ENCODE measurements at regions not wholly inside any gene's neighbourhood (a gene's known extent, or its start where the extent isn't known, plus 50 kb on each side); places are given as distances from the start of the nearest gene placed in this dataset.

- ChIA-PET POLR2A (no interaction called here), CTCF (no interaction called here)
- Histone ChIP-seq H2AFZ (ENCODE audit: low read depth, low read length) (no peak overlapping the region), H3K9me3 (replicated peaks; ENCODE audit: control insufficient read depth, insufficient read depth, low read length) (no peaks in the 10 kb centered on the region), H3K4me2 (ENCODE audit: insufficient read depth, low read length) (no peak overlapping the region), H3K9ac (replicated peaks; ENCODE audit: extremely low read depth, insufficient read depth, low read length) (no peak overlapping the region), H3K4me3 (replicated peaks in 1 of 3; ENCODE audit: insufficient read depth in 1 of 3, low read depth in 1 of 3, low read length in 3 of 3) (no peak overlapping the region), H3K27ac (ENCODE audit: insufficient read depth, low read depth, low read length) (no peak overlapping the region), H3K27me3 (ENCODE audit: control insufficient read depth in 2 of 2, insufficient read depth in 2 of 2, low read length in 2 of 2) (no peaks in the 10 kb centered on the region), H4K20me1 (replicated peaks; ENCODE audit: control insufficient read depth, extremely low read depth, insufficient read depth, low read length) (no peaks in the 10 kb centered on the region), H3K79me2 (ENCODE audit: control insufficient read depth, insufficient read depth, low read length) (no peaks in the 10 kb centered on the region), H3K36me3 (ENCODE audit: control insufficient read depth in 2 of 2, extremely low read depth in 1 of 2, insufficient read depth in 2 of 2, low read length in 2 of 2) (no peaks in the 10 kb centered on the region), H3K9me1 (replicated peaks; ENCODE audit: control insufficient read depth, extremely low read depth, insufficient read depth, low read length) (no peaks in the 10 kb centered on the region), H3K4me1 (ENCODE audit: control insufficient read depth, extremely low read depth, insufficient read depth, low read length) (no peaks in the 10 kb centered on the region)
- no peak for FAIRE-seq
- intact Hi-C loops (cut with micrococcal nuclease), result no loop called here
- no TSS peak for BruUV-seq (replicated peaks)
- dilution Hi-C loops (cut with MboI; ENCODE audit: extremely low pct_ligation_motif_present, low sequenced_read_pairs), result no loop called here
- DNase-seq (ENCODE audit: low read depth, low spot score), result no peak
- TF ChIP-seq MAX (IDR thresholded peaks at IDR 0.05; ENCODE audit: insufficient read depth, insufficient read length) (no peak), MYC (IDR thresholded peaks at IDR 0.05; ENCODE audit: low read depth, low read length) (no peak), GATA2 (IDR thresholded peaks at IDR 0.05; ENCODE audit: insufficient read depth, insufficient read length, low read depth, low read length) (no peak), CTCF (IDR thresholded peaks at IDR 0.05; ENCODE audit: extremely low read depth in 1 of 2, insufficient read depth in 1 of 2, low read depth in 1 of 2, low read length in 2 of 2) (no peak), FOS (IDR thresholded peaks at IDR 0.05; ENCODE audit: borderline replicate concordance, insufficient read depth, low read length) (no peak), EZH2 (IDR thresholded peaks at IDR 0.05; ENCODE audit: borderline replicate concordance, low read depth, low read length, severe bottlenecking) (no peak), JUN (IDR thresholded peaks at IDR 0.05; ENCODE audit: borderline replicate concordance, insufficient read depth, insufficient read length, low read depth) (no peak), POLR2A (IDR thresholded peaks at IDR 0.05; ENCODE audit: low read depth, low read length) (no peak), POLR2AphosphoS5 (IDR thresholded peaks at IDR 0.05; ENCODE audit: insufficient read depth, low read depth, low read length) (no peak)
These were observed 696.8 kb upstream of the NCAM2 start for GRCh38 chr21:20301395-20301794.

Measured in endothelial cell of umbilical vein (primary cell).